H7 (cell line): ENCODE measurements at regions not wholly inside any gene's neighbourhood (a gene's known extent, or its start where the extent isn't known, plus 50 kb on each side); places are given as distances from the start of the nearest gene placed in this dataset.
"Not testable (repeated sequence)": the region's sequence is repeated elsewhere in the genome, so short reads cannot be mapped to it uniquely, and the experiment has no call there.

ENCODE experiments used
- DNase-seq: peaks from one replicate; pipeline ENCODE4 v3.0.0; 2012
- H3K27me3 ChIP-seq: 2 replicates; pipeline ENCODE4 v1.6.0; 2011; ENCODE audit warnings: mild to moderate bottlenecking, low read length; ENCODE audit not compliant: control insufficient read depth, insufficient read depth
- H3K36me3 ChIP-seq: replicated peaks from 2 replicates; pipeline ENCODE4 v1.5.1; 2011; ENCODE audit warnings: low read length; ENCODE audit not compliant: control insufficient read depth, insufficient read depth
- H3K4me3 ChIP-seq: 2 replicates; pipeline ENCODE4 v1.5.1; 2011; ENCODE audit warnings: low read depth, mild to moderate bottlenecking, control low read depth, low read length, moderate library complexity; ENCODE audit not compliant: insufficient read depth

GRCh38 chr5:127133071-127133470 lies 59.8 kb upstream of the C5orf63 start:
- H3K4me3 ChIP-seq = no peak overlapping the region
- no peak for DNase-seq

GRCh38 chr5:127136908-127137307 lies 63.6 kb upstream of the C5orf63 start:
- H3K27me3 ChIP-seq = no peaks in the 10 kb centered on the region
- no peak for DNase-seq
- no peak overlapping the region for H3K4me3 ChIP-seq
- H3K36me3 ChIP-seq = no peaks in the 10 kb centered on the region

More at GRCh38 chr5:127133071-127133470, 59.8 kb upstream of the C5orf63 start:
- Histone ChIP-seq H3K36me3 (no peaks in the 10 kb centered on the region), H3K27me3 (no peaks in the 10 kb centered on the region)

GRCh38 chr5:127143722-127144121 lies 70.4 kb upstream of the C5orf63 start:
- no peaks in the 10 kb centered on the region for H3K36me3 ChIP-seq
- no peaks in the 10 kb centered on the region for H3K27me3 ChIP-seq
- no peak for DNase-seq
- no peak overlapping the region for H3K4me3 ChIP-seq

- no peaks in the 10 kb centered on the region for H3K36me3 ChIP-seq
- H3K4me3 ChIP-seq = no peak overlapping the region
- no peaks in the 10 kb centered on the region for H3K27me3 ChIP-seq
- DNase-seq = no peak
These were observed 79.7 kb upstream of the C5orf63 start for GRCh38 chr5:127153031-127153430.

GRCh38 chr5:127153521-127153920 lies 80.2 kb upstream of the C5orf63 start:
- H3K27me3 ChIP-seq = no peaks in the 10 kb centered on the region
- no peaks in the 10 kb centered on the region for H3K36me3 ChIP-seq
- H3K4me3 ChIP-seq = no peak overlapping the region
- no peak for DNase-seq

GRCh38 chr5:127163750-127164149 lies 90.4 kb upstream of the C5orf63 start:
- H3K27me3 ChIP-seq = no peaks in the 10 kb centered on the region
- DNase-seq = no peak
- no peak overlapping the region for H3K4me3 ChIP-seq
- H3K36me3 ChIP-seq = no peaks in the 10 kb centered on the region

- no peak for DNase-seq
- Histone ChIP-seq H3K4me3 (no peak overlapping the region), H3K27me3 (no peaks in the 10 kb centered on the region), H3K36me3 (no peaks in the 10 kb centered on the region)
These were observed 97.8 kb upstream of the C5orf63 start for GRCh38 chr5:127170918-127171600.

- H3K36me3 ChIP-seq = no peaks in the 10 kb centered on the region
- H3K4me3 ChIP-seq = no peak overlapping the region
- DNase-seq = no peak
These were observed 103.5 kb upstream of the C5orf63 start for GRCh38 chr5:127176769-127177168.

GRCh38 chr5:127182631-127183030 lies 108.0 kb upstream of the MEGF10 start:
- H3K4me3 ChIP-seq, H3K36me3 ChIP-seq, H3K27me3 ChIP-seq, DNase-seq: not testable (repeated sequence)

More at GRCh38 chr5:127176769-127177168, 103.5 kb upstream of the C5orf63 start:
- H3K27me3 ChIP-seq = no peaks in the 10 kb centered on the region

- H3K36me3 ChIP-seq = no peaks in the 10 kb centered on the region
- H3K27me3 ChIP-seq = no peaks in the 10 kb centered on the region
- no peak overlapping the region for H3K4me3 ChIP-seq
- no peak for DNase-seq
These were observed 107.3 kb upstream of the MEGF10 start for GRCh38 chr5:127183332-127183731.

GRCh38 chr5:127184851-127185250 lies 105.7 kb upstream of the MEGF10 start:
- H3K36me3 ChIP-seq = no peaks in the 10 kb centered on the region
- no peak for DNase-seq
- H3K27me3 ChIP-seq = no peaks in the 10 kb centered on the region

GRCh38 chr5:127186657-127187056 lies 103.9 kb upstream of the MEGF10 start:
- no peaks in the 10 kb centered on the region for H3K36me3 ChIP-seq
- no peaks in the 10 kb centered on the region for H3K27me3 ChIP-seq
- H3K4me3 ChIP-seq = no peak overlapping the region
- no peak for DNase-seq

More at GRCh38 chr5:127184851-127185250, 105.7 kb upstream of the MEGF10 start:
- no peak overlapping the region for H3K4me3 ChIP-seq

GRCh38 chr5:127187706-127188105 lies 102.9 kb upstream of the MEGF10 start:
- DNase-seq = no peak
- no peaks in the 10 kb centered on the region for H3K36me3 ChIP-seq
- no peak overlapping the region for H3K4me3 ChIP-seq
- no peaks in the 10 kb centered on the region for H3K27me3 ChIP-seq

- no peak overlapping the region for H3K4me3 ChIP-seq
- no peaks in the 10 kb centered on the region for H3K27me3 ChIP-seq
- H3K36me3 ChIP-seq = no peaks in the 10 kb centered on the region
- no peak for DNase-seq
These were observed 98.4 kb upstream of the MEGF10 start for GRCh38 chr5:127192150-127192549.

GRCh38 chr5:127192836-127193338 lies 97.7 kb upstream of the MEGF10 start:
- Histone ChIP-seq H3K36me3 (no peaks in the 10 kb centered on the region), H3K4me3 (no peak overlapping the region), H3K27me3 (no peaks in the 10 kb centered on the region)
- DNase-seq = no peak
